GM18517 (cell line): ENCODE measurements at regions not wholly inside any gene's neighbourhood (a gene's known extent, or its start where the extent isn't known, plus 50 kb on each side); places are given as distances from the start of the nearest gene placed in this dataset.

Experiments used
- ATAC-seq: cut with Tn5 transposase; IDR thresholded peaks from one replicate; pipeline ENCODE4 v1.9.1; 2021; ENCODE audit warnings: mild to moderate bottlenecking, moderate library complexity; ENCODE audit not compliant: unreplicated experiment

GRCh38 chr10:111131168-111131799 is 54.5 kb downstream of the ADRA2A start:
- ATAC-seq, result no peak

- no peak for ATAC-seq
Observed at GRCh38 chr10:111137007-111137406, 60.2 kb downstream of the ADRA2A start.

GRCh38 chr10:111137587-111137986 is 60.8 kb downstream of the ADRA2A start:
- ATAC-seq, result no peak

- ATAC-seq, result no peak
Observed at GRCh38 chr10:111138544-111138943, 61.7 kb downstream of the ADRA2A start.

GRCh38 chr10:111139567-111139966 is 62.7 kb downstream of the ADRA2A start:
- ATAC-seq, result no peak

- no peak for ATAC-seq
Observed at GRCh38 chr10:111142092-111142768, 65.4 kb downstream of the ADRA2A start.

GRCh38 chr10:111146025-111146640 is 69.3 kb downstream of the ADRA2A start:
- ATAC-seq, result no peak

GRCh38 chr10:111148025-111148424 is 71.2 kb downstream of the ADRA2A start:
- ATAC-seq, result no peak

- no peak for ATAC-seq
Observed at GRCh38 chr10:111148440-111148839, 71.6 kb downstream of the ADRA2A start.

GRCh38 chr10:111150691-111151090 is 73.9 kb downstream of the ADRA2A start:
- no peak for ATAC-seq

GRCh38 chr10:111151595-111152307 is 74.9 kb downstream of the ADRA2A start:
- no peak for ATAC-seq

- no peak for ATAC-seq
Observed at GRCh38 chr10:111156754-111157153, 79.9 kb downstream of the ADRA2A start.

GRCh38 chr10:111158595-111158994 is 81.8 kb downstream of the ADRA2A start:
- ATAC-seq, result no peak

GRCh38 chr10:111161109-111161874 is 84.5 kb downstream of the ADRA2A start:
- no peak for ATAC-seq

GRCh38 chr10:111171183-111171582 is 94.4 kb downstream of the ADRA2A start:
- no peak for ATAC-seq

- no peak for ATAC-seq
Observed at GRCh38 chr10:111175787-111176186, 99.0 kb downstream of the ADRA2A start.

GRCh38 chr10:111177379-111177778 is 100.5 kb downstream of the ADRA2A start:
- no peak for ATAC-seq

- no peak for ATAC-seq
Observed at GRCh38 chr10:111179514-111179913, 102.7 kb downstream of the ADRA2A start.

GRCh38 chr10:111186358-111186757 is 109.5 kb downstream of the ADRA2A start:
- no peak for ATAC-seq

GRCh38 chr10:111187096-111187495 is 110.3 kb downstream of the ADRA2A start:
- ATAC-seq, result no peak

GRCh38 chr10:111199587-111199986 is 122.8 kb downstream of the ADRA2A start:
- no peak for ATAC-seq
